UCSD-AML1 (cell line): ENCODE measurements at regions not wholly inside any gene's neighbourhood (a gene's known extent, or its start where the extent isn't known, plus 50 kb on each side); places are given as distances from the start of the nearest gene placed in this dataset.

Source experiments
- DNase-seq: peaks from one replicate; lab custom pipeline; 2025; ENCODE audit not compliant: unreplicated experiment; lab: John Stamatoyannopoulos, UW

DNA sequence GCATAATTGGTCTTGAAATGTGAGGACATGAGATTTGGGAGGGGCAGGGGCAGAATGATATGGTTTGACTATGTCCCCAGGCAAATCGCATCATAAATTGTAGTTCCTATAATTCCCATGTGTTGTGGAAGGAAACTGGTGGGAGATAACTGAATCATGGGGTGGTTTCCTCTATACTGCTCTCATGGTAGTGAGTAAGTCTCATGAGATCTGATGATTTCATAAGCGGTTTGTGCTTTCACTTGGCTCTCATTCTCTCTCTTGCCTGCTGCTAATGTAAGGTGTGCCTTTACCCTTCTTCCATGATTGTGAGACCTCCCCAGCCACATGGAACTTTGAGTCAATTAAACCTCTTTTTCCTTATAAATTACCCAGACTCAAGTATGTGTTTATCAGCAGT, 2595.9 kb downstream of the PCDH7 start:
- DNase-seq = no peak

DNA sequence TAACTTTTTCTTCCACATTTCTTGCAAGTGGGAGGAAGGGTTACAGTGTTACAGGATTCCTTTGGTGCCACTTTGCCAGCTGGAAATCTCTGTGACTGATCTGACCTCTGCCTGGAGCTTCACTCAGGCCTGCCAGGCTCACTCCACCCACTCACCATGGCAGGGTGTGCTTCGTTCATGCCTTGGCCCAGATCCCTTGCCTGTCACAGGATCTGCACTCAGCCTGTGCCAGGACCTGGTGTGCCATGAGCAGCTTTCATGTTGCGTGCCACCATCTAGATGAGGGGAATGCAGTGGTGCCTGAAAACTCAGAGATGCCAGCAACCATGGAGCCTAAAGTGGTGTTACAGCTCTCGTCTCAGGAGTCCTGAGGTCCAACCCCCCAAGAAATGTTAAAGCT, 2596.4 kb downstream of the PCDH7 start:
- no peak for DNase-seq

DNA sequence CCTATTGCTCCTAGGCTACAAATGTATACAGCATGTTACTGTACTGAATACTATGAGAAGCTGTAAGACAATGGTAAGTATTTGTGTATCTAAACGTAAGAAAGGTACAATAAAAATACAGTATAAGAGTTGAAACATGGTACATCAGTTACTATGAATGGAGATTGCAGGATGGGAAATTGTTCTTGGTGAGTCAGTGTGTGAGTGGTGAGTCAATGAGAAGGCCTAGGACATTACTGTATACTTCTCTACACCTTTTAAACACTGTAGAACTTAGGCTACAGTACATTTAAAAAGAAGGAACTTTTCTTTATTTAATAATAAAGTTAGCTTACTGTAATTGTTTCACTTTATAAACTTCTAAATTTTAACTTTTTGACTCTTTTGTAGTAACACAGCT, 2603.2 kb downstream of the PCDH7 start:
- no peak for DNase-seq

DNA sequence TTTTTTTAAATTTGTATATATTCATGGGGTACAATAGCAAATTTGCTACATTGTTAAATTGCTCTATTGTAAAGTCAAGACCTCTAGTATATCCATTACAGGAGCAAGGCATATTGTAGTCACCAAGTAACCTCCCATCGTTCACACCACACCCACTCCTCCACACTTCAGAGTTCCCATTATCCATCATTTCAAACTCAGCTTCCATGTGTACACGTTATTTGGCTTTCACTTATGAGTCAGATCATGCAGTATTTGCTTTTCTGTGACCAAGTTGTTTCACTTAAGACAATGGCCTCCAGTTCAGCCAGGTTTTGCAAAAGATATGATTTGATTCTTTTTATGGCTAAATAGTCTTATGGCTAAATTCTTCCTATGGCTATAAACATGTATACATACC, 2614.2 kb downstream of the PCDH7 start:
- DNase-seq = no peak

DNA sequence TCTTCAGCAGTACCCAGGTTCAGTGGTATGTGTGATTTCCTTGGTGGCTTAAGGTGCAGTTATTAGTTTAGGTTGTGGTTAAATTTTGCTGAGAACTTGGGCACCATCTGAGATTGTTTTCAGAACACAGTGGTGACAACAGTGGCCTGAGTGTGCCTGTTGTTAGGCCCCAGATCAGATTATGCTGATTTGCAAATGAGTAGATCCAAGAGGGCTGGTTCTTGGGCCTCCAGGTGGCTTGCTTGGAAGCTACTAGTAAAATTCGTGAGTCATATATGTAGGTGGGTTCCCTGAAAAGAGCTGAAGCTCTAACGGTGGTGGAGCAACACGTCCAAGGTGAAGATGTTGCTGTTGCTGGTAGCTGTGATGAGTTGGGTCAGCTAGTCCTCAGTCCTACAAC, 2619.6 kb downstream of the PCDH7 start:
- DNase-seq = no peak

DNA sequence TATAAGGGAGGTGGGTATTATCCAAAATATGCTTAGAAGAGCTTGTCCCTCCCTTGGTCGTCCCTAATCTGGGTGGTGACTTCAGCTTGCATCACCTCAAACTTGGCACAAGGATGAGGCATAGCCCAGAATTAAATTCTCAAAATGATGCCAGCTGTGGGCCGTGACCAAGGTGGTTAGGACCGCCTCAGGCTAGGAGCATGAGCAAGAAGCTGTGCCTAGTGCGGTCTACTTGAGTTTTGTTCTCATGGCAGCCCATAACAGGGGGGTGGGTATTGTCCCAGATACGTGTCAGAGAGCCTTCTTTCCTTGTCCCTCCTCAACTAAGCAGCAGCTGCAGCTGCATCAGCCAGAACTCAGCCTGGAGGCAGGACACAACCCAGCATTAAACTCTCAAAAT, 2620.0 kb downstream of the PCDH7 start:
- DNase-seq = no peak

DNA sequence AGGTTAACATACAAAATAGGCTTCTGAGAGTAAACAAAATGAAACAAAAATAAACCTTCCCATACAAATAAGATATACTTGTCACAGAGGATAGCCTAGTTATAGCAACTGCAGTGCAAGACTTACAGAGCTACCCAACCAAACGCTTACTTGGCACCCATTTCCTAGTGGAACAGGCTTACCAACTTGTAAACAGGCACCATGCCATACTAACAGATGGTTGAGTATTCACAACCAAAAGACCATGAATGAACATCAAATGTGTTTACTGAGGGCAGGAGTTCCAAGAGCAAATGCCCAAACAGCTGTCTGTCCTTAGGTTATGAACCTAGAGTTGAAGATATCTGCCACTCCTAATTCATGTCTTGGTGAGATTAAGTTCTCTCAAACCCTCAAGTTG, 2629.2 kb downstream of the PCDH7 start:
- DNase-seq = no peak

DNA sequence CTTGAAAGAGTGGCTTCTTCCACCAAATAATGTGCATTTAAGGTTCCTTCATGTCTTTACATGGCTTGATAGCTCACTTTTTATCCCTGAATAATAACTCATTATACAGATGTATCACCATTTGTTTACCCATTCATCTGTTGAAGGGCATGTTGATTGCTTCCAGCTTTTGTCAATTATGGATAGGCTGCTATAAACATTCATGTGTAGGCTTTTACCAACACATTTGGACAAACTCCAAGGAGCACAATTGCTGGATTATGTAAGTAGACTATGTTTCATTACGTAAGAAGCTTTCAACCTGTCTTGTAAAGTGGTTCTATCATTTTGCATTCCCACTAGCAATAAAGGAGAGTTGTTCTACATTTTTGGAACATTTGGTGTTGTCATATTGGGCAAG, 2637.0 kb downstream of the PCDH7 start:
- DNase-seq = no peak

DNA sequence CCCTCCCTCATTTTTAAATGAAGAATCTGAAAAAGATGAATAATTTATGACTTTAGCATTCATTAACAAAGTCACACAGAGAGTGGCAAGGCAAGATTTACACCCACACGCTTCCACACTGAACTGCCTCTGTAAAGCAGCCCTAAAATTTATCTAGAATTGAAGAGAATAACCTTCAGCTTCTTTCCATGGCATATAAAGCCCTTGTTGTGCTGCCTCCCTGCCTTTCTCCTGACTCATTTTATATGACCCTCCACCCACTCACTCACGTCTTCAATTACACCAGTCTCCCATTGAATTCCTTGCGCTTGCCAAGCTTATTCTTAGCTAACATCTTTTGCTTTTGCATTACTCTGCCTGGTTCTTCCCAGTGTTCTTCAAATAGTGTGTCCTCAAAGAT, 2649.3 kb downstream of the PCDH7 start:
- DNase-seq = no peak

DNA sequence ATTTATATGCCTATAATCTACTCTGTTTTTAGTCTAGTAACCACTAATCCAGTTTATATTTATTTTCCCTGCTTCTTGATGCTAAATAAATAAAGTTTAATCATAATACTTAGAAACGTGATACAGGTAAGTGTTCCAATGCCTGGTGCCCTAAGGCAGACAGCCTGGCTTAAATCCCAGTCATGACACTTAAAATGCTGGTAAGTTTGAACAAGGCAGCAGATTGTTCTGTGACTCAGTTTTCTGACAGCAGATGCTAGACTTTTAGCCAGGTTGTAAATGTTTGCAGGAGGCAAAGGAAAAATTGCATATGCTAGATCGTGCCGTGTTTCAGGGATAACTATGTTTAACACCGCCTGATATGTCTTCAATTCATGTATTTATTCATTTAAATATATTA, 2661.6 kb downstream of the PCDH7 start:
- DNase-seq = no peak

DNA sequence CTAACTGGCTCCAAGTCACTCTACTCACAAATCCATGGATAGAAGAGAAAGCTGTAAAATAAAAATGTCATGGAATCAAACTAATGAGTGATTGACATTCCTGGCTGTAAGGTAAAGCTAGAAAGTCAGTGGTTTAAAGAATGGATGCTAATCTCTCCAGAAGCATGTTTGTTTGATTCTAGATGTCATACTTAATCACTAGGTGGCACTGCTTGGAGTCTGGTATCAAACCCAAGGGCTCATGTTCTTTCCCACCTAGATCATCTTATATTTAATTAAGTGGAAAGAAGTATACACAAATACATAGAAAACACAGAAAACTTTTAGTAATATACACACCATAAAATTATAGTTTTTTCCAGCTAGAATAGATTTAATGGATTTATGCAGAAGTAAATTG, 2666.6 kb downstream of the PCDH7 start:
- no peak for DNase-seq

DNA sequence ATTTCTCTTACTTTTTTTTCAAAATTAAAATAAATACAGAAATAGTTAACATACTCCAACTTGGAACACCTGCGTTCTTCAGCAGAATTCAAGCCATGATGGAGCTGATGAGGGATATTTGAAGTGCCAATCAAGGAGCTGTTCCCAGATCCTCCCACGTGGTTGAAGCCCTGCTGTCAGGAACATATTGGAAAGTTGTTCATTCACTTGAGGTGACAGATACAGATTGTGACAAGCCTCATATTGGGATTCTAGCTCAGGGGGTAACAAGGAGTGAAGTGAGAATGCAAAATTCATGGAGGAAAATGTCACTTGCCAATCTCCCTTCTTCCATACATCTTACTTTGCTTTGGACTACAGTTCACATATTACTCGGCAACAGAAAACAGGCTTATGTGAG, 2670.8 kb downstream of the PCDH7 start:
- no peak for DNase-seq

DNA sequence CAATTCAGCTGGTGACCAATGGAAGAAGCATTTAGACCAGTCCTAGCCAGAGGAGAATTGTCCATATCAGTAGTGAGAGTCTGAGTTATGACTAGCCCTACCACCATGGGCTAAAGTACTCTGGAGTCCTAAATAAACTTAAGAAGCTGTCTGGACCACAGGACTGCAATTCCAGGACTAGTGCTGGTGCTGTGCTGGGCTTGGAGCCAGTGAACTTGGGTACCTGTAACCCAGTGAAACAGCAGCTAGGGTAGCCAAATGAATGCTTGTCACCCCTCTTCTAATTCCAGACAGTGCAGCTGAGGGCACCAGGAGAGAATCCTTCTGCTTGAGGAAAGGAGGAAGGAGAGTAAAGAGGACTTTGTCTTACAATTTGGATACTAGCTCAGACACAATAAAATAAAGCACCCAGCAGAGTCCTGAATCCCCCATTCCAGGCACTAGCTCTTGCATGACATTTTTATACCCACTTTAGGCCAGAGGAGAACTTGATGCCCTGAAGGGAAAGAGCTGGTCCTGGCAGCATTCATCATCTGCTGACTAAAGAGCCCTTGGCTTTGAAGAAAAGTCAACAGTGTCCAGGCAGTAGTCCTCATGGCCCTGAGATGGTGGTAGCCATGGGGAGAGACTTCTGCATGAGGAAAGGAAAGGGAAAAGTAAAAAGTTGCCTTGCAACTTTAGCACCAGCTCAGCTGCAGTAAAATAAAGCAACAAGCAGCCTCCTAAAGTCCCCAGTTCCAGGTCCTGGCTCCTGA, 2675.7 kb downstream of the PCDH7 start:
- DNase-seq = no peak

DNA sequence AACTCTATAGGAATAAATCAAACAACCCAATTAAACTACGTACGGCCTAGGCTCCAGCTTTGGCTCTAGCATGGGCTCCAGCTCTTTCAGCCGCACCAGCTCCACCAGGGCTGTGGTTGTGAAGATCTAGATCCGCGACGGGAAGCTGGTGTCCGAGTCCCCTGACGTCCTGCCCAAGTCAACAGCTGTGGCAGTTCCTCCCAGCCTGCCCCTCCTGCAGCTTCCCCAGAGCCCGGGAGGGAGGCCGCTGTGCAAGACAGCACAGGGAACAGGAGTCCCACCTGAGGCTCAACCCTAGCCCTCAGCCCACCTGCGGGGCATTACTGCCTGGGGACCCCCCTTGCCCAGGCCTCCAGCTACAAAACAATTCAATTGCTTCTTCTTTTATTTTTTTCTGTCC, 2680.3 kb downstream of the PCDH7 start:
- DNase-seq = no peak

DNA sequence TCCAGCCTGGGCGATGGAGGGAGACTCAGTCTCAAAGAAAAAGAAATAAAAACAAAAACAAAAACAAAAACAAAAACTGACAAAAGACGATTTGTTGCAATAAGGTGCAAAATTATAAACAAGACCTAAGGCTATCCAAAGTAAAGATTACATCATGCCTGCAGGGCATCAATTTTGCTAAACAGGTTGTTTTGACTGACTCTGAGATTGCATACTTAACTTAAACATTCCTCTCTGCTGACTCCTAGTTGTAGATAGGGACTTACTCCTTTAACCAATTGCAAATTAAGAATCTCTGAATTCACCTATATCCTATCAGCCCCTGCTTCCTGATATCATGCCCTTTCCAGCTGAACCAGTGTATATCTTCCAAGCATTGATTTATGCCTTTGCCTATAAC, 2687.3 kb downstream of the PCDH7 start:
- no peak for DNase-seq

DNA sequence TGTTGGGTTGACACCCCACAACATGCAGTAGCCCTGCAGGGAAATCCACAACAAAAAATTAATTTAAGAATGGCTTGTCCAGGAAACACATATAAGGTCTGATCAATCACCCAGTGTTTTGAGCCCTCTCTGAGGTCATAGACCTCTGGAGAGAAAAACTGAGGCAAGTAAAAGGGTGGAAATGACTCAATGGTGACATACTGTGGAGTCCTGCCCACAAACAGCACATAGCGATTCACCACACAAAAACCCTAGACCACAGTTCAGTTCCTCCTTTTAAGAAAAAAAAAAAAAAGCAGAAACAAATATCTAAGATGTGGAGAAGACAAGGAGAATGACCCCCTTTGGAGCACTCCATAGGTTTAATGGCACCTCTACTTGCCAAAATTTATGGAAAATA, 2691.0 kb downstream of the PCDH7 start:
- DNase-seq = peak; percentile 2

DNA sequence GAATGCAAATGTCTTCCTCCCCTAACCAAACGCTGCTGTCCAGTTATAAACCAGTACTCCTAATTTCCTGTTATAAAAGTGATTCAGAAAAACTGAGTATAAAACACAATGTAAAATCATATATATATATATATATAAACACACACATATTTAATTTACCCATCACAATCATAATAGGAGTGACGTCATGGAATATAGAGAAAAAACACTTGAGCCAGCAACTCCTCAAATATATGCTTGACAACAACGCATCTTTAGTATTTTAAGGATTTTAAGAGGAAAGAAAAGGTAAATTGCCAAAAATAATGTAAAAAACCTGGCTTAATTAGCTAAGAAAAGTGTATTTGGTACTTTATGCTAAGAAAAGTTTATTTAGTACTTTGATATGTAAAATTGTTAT, 2701.7 kb downstream of the PCDH7 start:
- DNase-seq = no peak

DNA sequence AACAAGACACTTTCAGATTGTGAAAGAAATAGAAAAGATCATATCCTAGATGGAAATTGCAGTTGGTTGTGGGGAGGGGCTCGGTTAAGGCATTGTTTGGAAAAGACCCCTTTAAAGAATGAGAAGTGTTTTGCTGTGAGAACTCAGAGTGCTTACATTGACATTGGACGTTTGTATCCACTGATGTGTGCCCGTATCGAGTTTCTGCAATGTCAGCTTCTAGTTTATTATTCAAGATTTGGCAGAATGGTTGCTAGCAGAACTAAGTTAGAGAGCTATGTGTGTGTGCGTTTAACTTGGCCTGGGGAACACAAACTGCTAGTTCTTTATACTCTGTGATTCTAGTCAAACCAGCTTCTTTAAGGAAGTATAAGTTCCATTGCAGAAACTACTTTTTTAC, 2702.5 kb downstream of the PCDH7 start:
- DNase-seq = no peak

DNA sequence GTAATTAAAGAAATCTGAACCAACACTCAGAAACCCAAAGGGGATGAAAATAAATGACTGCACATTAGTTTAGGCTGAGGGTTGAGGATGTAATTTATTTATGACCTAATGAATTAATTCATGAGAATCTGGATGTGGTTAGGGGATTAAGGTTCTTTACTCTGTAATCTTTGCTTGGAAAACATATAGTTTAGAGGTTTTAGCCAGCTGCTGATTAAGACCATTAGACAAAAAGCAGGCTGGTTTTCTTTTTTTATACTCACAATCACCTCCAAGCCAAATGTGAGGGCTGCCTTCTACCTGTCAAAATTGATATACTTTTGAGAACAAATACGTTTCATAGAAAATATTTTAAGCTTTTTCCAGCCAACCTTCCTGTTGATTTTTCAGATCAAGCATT, 2705.8 kb downstream of the PCDH7 start:
- DNase-seq = no peak

DNA sequence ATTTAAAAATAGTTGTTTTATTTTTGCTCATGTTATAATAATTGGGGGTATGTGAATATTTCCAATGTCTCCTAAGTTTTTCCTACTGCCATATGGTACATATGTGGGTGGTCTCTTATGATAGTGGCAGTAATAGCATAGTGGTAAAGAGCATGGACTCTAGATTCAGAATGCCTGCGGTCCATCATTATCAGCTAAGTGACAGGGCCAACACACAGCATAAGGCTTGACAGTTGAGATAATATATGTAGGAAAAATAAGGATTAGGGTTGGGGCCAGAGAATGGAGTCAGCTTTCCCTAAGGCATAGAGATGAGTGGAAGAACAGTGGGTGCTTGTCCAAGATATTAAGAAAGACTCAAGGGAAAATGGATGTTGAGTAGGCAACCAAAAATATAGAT, 2707.5 kb downstream of the PCDH7 start:
- no peak for DNase-seq

DNA sequence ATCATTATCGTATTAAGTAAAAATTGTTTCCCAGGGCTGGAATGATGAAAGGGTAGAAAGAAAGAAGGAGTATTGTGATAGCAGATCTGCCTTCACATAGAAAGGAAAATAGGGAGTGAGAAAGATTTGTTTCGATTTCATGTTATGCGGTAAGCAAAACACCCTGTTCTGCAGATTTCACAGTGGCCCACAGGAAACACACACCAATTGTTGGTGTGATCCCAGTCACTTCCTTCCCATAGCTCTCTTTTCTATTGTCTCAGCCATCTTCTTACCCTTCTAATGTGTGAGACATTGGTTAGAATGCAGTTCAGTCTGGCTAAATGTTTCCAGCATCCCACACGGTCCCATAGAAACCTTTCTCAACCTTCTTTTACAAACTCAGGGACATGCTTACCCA, 2709.8 kb downstream of the PCDH7 start:
- no peak for DNase-seq

DNA sequence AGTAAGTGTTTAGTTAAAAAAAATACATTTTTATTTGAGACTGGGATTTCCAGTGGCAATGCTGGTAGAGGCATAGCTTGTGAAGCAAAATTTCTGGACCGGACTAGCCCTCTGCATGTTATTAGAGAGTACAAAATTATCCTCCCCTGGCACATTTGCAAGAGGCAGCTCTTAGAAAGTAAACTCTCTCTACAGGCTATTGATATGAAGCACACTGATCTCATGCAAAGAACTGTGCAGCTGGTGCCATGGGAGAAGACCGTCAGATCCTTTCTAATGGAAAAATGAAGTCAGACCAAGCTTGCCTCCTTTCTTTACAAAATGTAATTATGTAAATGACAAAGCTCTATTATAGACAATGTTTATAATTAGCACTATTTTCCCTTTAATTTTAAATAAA, 2717.2 kb downstream of the PCDH7 start:
- DNase-seq = no peak

DNA sequence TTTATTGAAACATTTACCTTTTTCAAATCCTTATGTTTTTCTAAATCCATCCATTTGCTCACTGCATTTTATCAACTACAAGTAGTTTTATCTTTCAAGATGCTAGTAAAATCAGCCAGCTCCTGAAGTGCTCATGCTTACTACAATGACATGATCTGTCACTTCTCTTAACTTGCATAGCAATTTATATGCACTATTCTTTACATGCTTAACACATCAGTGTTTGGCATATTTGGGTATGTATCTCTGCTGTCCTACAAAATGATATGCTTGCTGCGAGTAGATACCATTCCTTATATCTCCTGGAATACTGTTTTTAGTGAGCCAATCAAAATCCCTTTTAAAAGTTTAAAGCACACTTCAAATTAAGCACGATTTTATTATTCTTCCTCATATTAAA, 2726.8 kb downstream of the PCDH7 start:
- DNase-seq = no peak

DNA sequence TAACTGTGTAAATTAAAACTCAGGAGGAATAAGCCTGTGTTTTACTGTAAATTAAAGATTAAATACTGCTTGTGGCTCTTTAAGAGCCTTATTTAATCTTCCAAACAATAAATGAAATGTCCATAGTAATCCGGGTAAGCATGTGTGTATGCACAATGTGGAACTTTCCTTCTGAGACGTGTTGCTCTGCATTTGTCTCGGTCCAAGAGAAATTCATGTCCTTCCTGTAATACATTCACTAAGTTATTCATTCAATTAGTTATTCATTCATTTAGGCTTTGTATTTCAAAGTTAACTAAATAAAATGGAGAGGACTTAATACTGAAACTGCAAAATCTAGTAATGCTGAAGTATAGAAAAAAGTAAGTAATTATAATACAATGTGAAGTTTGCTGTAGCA, 2728.8 kb downstream of the PCDH7 start:
- DNase-seq = no peak
